HEK293T (cell line): ENCODE measurements at regions not wholly inside any gene's neighbourhood (a gene's known extent, or its start where the extent isn't known, plus 50 kb on each side); places are given as distances from the start of the nearest gene placed in this dataset.

Source experiments
- CTCF ChIA-PET: fragments of 350-600 bp; formaldehyde crosslinking; extraction: SDS; loops from one replicate; lab custom pipeline; 2021; ENCODE audit warnings: antibody characterized with exemption, inconsistent platforms; lab: Yijun Ruan, JAX
- POLR2A ChIA-PET: fragments of 350-600 bp; formaldehyde crosslinking; extraction: SDS; loops from one replicate; lab custom pipeline; 2020; ENCODE audit warnings: antibody characterized with exemption, inconsistent platforms; lab: Yijun Ruan, JAX
- DNase-seq: peaks from one replicate; pipeline ENCODE4 v3.0.0; 2012; ENCODE audit warnings: mixed read lengths; ENCODE audit errors: extremely low spot score
- ARNT ChIP-seq: fragments of 450-650 bp; IDR thresholded peaks from 2 replicates; pipeline ENCODE4 v1.6.1; 2017; ENCODE audit warnings: mild to moderate bottlenecking
- BHLHE40 ChIP-seq: fragments of 450-650 bp; IDR thresholded peaks from 2 replicates; pipeline ENCODE4 v1.6.1; 2016; ENCODE audit warnings: mild to moderate bottlenecking, moderate library complexity, borderline replicate concordance
- CTBP1 ChIP-seq: fragments of 450-650 bp; IDR thresholded peaks from 2 replicates; pipeline ENCODE4 v1.6.1; 2016; ENCODE audit warnings: borderline replicate concordance
- ELF4 ChIP-seq: fragments of 450-650 bp; IDR thresholded peaks from 2 replicates; pipeline ENCODE4 v1.6.1; 2017; ENCODE audit warnings: antibody characterized with exemption
- FOXA1 ChIP-seq: fragments of 450-650 bp; IDR thresholded peaks from 2 replicates; pipeline ENCODE4 v1.6.1; 2016; ENCODE audit warnings: mild to moderate bottlenecking
- FOXK2 ChIP-seq: fragments of 450-650 bp; IDR thresholded peaks from 2 replicates; pipeline ENCODE4 v1.6.1; 2016; ENCODE audit warnings: mild to moderate bottlenecking
- FOXM1 ChIP-seq: fragments of 450-650 bp; IDR thresholded peaks from 2 replicates; pipeline ENCODE4 v1.6.1; 2017; ENCODE audit warnings: mild to moderate bottlenecking, borderline replicate concordance
- HDGF ChIP-seq: fragments of 450-650 bp; IDR thresholded peaks from 2 replicates; pipeline ENCODE4 v1.6.1; 2017; ENCODE audit warnings: antibody characterized with exemption, borderline replicate concordance
- L3MBTL2 ChIP-seq: fragments of 450-650 bp; conservative IDR thresholded peaks from 2 replicates; pipeline ENCODE4 v1.6.1; 2016; ENCODE audit warnings: mild to moderate bottlenecking
- LEF1 ChIP-seq: fragments of 450-650 bp; IDR thresholded peaks from 2 replicates; pipeline ENCODE4 v1.6.1; 2017; ENCODE audit warnings: mild to moderate bottlenecking, borderline replicate concordance
- NFRKB ChIP-seq: fragments of 450-650 bp; IDR thresholded peaks from 2 replicates; pipeline ENCODE4 v1.6.1; 2016; ENCODE audit warnings: mild to moderate bottlenecking, moderate library complexity
- SP1 ChIP-seq: fragments of 450-650 bp; IDR thresholded peaks from 2 replicates; pipeline ENCODE4 v1.6.1; 2017
- SUZ12 ChIP-seq: fragments of 450-650 bp; IDR thresholded peaks from 2 replicates; pipeline ENCODE4 v1.6.1; 2016; ENCODE audit warnings: mild to moderate bottlenecking
- TARDBP ChIP-seq: fragments of 450-650 bp; IDR thresholded peaks from 2 replicates; pipeline ENCODE4 v1.6.1; 2016
- ZNF384 ChIP-seq: fragments of 450-650 bp; IDR thresholded peaks from 2 replicates; pipeline ENCODE4 v1.6.1; 2016
- TF ChIP-seq, protein P1 (sequence below): fragments of 450-650 bp; IDR thresholded peaks from 2 replicates; pipeline ENCODE4 v1.6.1; 2016

DNA sequence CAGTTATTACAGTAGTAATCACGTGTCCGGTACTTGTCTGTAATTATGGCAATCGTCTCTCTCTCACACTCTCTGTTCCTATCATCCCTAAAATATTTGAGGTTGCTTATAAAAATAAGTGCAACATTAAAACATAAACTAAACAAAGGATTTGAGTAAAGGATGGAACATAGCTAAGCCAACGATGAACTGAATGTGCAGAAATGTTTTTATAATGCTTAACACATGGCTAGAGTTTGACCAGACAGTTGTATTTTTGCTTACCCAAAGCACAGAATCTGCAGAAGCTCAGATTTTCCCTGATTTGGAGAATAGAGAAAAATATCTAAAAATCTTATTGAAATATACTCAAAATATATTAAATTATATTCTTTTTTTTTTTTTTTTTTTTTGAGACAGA, 1030.9 kb downstream of the NAALADL2 start:
- POLR2A ChIA-PET, result no interaction called here
- CTCF ChIA-PET, result no interaction called here
- no peak for DNase-seq
- TF ChIP-seq SUZ12, result no peak

DNA sequence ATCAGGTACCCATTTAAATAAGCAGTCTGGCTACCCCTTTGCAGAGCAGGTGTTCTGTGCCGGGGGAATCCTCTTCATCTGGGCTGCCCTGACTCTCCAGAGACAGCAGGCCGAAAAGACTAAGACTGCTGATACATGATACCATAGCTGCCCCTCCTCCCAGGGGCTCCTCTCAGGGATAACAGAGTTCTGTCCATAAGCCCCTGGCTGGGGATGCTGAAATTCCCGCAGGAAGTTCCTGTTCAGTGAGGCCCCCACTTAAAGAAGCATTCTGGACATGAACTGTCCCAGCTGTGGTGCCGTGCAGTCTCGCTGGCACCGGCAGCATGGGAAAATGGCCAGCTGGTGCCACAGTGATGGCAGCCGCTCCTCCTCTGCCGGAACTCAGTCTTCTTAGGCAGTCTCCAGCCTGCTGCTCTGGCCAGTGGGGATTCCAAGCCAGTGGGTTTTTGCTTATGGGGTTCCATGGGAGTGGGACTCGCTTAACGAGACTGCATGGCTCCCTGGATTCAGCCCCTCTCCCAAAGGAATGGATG, 1026.2 kb downstream of the NAALADL2 start:
- DNase-seq, result no peak
- ChIA-PET POLR2A (no interaction called here), CTCF (no interaction called here)
- no peak for TF ChIP-seq ELF4
- no peak for TF ChIP-seq ZNF384
- no peak for TF ChIP-seq NFRKB
- TF ChIP-seq BHLHE40, result no peak
- TF ChIP-seq, protein P1, sequence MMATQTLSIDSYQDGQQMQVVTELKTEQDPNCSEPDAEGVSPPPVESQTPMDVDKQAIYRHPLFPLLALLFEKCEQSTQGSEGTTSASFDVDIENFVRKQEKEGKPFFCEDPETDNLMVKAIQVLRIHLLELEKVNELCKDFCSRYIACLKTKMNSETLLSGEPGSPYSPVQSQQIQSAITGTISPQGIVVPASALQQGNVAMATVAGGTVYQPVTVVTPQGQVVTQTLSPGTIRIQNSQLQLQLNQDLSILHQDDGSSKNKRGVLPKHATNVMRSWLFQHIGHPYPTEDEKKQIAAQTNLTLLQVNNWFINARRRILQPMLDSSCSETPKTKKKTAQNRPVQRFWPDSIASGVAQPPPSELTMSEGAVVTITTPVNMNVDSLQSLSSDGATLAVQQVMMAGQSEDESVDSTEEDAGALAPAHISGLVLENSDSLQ, result no peak
- no peak for TF ChIP-seq CTBP1
- no peak for TF ChIP-seq HDGF
- TF ChIP-seq SP1, result no peak
- no peak for TF ChIP-seq ARNT
- TF ChIP-seq SUZ12, result no peak
- TF ChIP-seq FOXM1, result no peak
- TF ChIP-seq FOXK2, result no peak
- TF ChIP-seq LEF1, result no peak
- no peak for TF ChIP-seq L3MBTL2
- no peak for TF ChIP-seq FOXA1
- TF ChIP-seq TARDBP, result no peak

DNA sequence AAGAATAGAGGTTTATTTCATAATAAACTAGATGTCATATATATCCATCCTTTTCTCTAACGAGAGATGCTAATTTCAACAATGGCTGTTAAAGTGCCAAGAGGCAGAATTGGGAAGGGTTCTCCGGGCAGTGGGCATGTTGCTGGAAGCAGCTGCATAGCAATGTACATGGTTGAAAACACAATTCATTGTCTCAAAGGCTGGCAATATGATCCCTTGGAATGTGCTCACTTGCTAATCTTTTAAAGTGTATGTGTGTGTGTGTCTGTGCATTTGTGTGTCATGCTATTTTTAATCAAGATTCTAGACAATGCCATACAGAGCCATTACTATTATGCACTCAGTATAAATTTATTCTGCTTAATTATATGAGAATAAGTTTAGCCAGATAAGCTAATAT, 1020.3 kb downstream of the NAALADL2 start:
- TF ChIP-seq SUZ12 (no peak), FOXK2 (no peak), L3MBTL2 (no peak), HDGF (no peak), TARDBP (no peak), CTBP1 (no peak), FOXM1 (no peak), FOXA1 (no peak), NFRKB (no peak), LEF1 (no peak), BHLHE40 (no peak), ZNF384 (no peak)
- TF ChIP-seq, protein P1, result no peak
- DNase-seq, result no peak
- POLR2A ChIA-PET, result no interaction called here
- CTCF ChIA-PET, result no interaction called here

DNA sequence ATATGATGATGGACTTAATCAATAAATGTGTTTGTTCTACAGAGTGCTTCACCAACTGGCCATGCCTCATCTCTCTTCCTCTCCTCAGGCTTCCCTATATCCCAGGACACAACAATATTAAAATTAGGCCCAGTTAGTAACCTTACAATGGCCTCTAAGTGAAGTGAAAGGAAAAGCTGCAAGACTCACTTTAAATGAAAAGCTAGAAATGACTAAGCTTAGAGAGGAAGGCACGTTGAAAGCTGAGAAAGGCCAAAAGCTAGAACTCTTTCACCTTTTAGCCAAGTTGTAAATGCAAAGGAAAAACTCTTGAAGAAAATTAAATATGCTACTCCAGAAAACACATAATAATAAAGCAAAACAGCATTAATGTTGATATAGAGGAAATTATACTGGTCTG, 1010.3 kb downstream of the NAALADL2 start:
- DNase-seq, result no peak
- TF ChIP-seq LEF1, result no peak
- TF ChIP-seq FOXM1, result no peak
- no peak for TF ChIP-seq BHLHE40
- TF ChIP-seq, protein P1, result no peak
- no peak for TF ChIP-seq ARNT
- TF ChIP-seq HDGF, result no peak
- TF ChIP-seq SUZ12, result no peak
- no peak for TF ChIP-seq SP1
- no peak for TF ChIP-seq FOXK2
- TF ChIP-seq TARDBP, result no peak
- TF ChIP-seq ELF4, result no peak
- TF ChIP-seq ZNF384, result no peak
- no peak for TF ChIP-seq L3MBTL2
- POLR2A ChIA-PET, result no interaction called here
- CTCF ChIA-PET, result no interaction called here

DNA sequence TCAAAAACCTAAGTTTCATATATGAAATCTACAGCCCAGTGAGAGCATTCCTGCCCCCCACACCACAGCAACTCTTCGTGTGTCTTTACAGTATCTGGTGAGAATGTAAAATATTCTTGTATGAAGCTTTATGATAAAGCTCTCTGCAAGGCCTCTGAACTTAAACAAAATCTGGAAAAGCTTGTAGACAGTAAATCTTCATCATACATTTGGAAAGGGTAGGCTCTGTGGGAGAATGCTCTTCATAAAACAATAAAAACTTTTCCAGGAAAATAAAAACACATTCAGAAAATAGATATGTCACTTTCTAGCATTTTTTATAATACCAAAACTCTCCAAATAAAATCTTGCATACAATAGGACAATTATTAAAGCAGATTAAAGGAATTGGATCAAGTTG, 1009.5 kb downstream of the NAALADL2 start:
- no peak for DNase-seq
- ChIA-PET CTCF (no interaction called here), POLR2A (no interaction called here)
- no peak for TF ChIP-seq FOXA1
- TF ChIP-seq ZNF384, result no peak
- no peak for TF ChIP-seq CTBP1
- TF ChIP-seq NFRKB, result no peak
- TF ChIP-seq TARDBP, result no peak
- TF ChIP-seq SUZ12, result no peak
- no peak for TF ChIP-seq HDGF
- no peak for TF ChIP-seq ARNT
- TF ChIP-seq, protein P1, result no peak
- no peak for TF ChIP-seq ELF4
- TF ChIP-seq BHLHE40, result no peak
- no peak for TF ChIP-seq FOXK2
- no peak for TF ChIP-seq LEF1
- no peak for TF ChIP-seq L3MBTL2
- TF ChIP-seq SP1, result no peak
- no peak for TF ChIP-seq FOXM1

DNA sequence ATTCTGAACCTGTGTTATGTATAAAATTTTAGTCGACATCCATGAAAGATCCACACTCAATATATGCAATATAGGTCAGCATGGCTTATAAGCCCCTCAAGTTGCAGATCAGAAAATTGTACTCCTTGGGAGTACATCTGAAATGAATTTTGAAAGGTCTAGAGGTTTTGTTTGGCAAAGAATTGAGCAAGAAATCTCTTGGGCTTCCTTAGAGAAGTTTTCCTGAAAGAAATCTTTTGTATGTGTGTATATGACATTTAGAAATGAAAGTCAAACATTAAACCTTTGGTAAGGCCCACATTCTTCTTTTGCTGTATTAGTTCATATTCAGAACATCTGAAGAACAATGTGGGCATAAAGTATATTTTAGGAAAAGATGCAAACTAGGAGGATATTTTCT, 1006.6 kb downstream of the NAALADL2 start:
- CTCF ChIA-PET, result no interaction called here
- DNase-seq, result no peak
- POLR2A ChIA-PET, result no interaction called here
- TF ChIP-seq CTBP1 (no peak), SP1 (no peak), FOXM1 (no peak), L3MBTL2 (no peak), TARDBP (no peak), LEF1 (no peak), ARNT (no peak), BHLHE40 (no peak), ZNF384 (no peak), SUZ12 (no peak), FOXK2 (no peak), ELF4 (no peak)
- TF ChIP-seq, protein P1, result no peak
